A549 (cell line): ENCODE measurements at regions not wholly inside any gene's neighbourhood (a gene's known extent, or its start where the extent isn't known, plus 50 kb on each side); places are given as distances from the start of the nearest gene placed in this dataset.

ENCODE experiments used
- CEBPB ChIP-seq, 2 experiments: fragments of >200 bp in 1 of 2; sonication (Bioruptor Twin) in 1 of 2; formaldehyde crosslinking in 1 of 2; IDR thresholded peaks; 2 replicates each; pipeline ENCODE4 v1.6.1; 2012 to 2016
- CHD2 ChIP-seq: fragments of 150-350 bp; IDR thresholded peaks from 2 replicates; pipeline ENCODE4 v1.6.1; 2014; ENCODE audit warnings: low read length; ENCODE audit not compliant: partially characterized antibody
- EP300 ChIP-seq, 2 experiments: fragments of >200 bp; sonication (Bioruptor Twin); formaldehyde crosslinking; IDR thresholded peaks; 2 replicates in 1 of 2; 3 replicates in 1 of 2; pipeline ENCODE4 v1.6.1; 2016 to 2017
- JUNB ChIP-seq: fragments of >200 bp; sonication (Bioruptor Twin); formaldehyde crosslinking; IDR thresholded peaks from 2 replicates; pipeline ENCODE4 v1.6.1; 2016
- RCOR1 ChIP-seq: fragments of 150-350 bp; IDR thresholded peaks from 2 replicates; pipeline ENCODE4 v1.6.1; 2014; ENCODE audit warnings: antibody characterized with exemption, low read length, low read depth
- TF ChIP-seq, protein P1 (sequence below): fragments of >200 bp; sonication (Bioruptor Twin); formaldehyde crosslinking; IDR thresholded peaks from 3 replicates; pipeline ENCODE4 v1.5.1; 2016
- TF ChIP-seq, protein P2 (sequence below): fragments of 200-600 bp; sonication (generic); IDR thresholded peaks from 2 replicates; pipeline ENCODE4 v1.6.1; 2016; ENCODE audit warnings: antibody characterized with exemption, mild to moderate bottlenecking, moderate library complexity
- TF ChIP-seq, protein P3 (sequence below): fragments of 150-350 bp; IDR thresholded peaks from 2 replicates; pipeline ENCODE4 v1.6.1; 2014; ENCODE audit warnings: low read depth, mild to moderate bottlenecking, low read length

DNA sequence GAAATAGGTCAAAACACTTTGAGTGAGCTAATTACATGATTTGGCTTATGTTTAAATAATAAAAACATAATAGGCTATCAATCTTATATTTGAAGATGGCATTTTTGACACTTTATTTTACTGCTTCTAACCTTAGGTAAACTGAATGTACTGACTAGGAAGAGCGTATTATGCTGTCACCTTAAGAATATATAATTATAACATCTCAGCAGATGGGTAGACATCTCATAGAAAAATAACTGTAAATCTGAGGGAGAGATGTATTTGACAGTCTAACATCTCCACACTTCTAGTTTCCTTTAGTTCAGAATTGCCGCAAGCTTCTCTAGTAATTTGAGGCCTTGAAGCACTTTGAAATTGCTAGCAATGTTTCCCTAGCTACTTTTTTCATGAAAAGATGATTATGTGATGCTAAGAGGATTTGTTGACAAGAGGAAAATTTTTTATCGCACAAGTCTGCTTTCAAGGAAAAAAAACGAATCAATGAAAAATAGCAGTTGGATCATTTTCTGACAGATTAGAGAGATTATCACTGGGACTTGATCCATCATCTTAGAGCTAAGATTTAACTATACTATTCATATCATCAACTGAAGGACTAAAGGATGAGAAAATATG, 238.2 kb upstream of the NAALADL2 start:
- TF ChIP-seq, protein P1, sequence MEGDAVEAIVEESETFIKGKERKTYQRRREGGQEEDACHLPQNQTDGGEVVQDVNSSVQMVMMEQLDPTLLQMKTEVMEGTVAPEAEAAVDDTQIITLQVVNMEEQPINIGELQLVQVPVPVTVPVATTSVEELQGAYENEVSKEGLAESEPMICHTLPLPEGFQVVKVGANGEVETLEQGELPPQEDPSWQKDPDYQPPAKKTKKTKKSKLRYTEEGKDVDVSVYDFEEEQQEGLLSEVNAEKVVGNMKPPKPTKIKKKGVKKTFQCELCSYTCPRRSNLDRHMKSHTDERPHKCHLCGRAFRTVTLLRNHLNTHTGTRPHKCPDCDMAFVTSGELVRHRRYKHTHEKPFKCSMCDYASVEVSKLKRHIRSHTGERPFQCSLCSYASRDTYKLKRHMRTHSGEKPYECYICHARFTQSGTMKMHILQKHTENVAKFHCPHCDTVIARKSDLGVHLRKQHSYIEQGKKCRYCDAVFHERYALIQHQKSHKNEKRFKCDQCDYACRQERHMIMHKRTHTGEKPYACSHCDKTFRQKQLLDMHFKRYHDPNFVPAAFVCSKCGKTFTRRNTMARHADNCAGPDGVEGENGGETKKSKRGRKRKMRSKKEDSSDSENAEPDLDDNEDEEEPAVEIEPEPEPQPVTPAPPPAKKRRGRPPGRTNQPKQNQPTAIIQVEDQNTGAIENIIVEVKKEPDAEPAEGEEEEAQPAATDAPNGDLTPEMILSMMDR: no peak
- no peak for TF ChIP-seq CEBPB (IDR thresholded peaks at IDR 0.05)
- no peak for TF ChIP-seq RCOR1
- TF ChIP-seq CHD2: no peak
- no peak for TF ChIP-seq JUNB
- no peak for TF ChIP-seq EP300 (IDR thresholded peaks at IDR 0.05)
- TF ChIP-seq, protein P2, sequence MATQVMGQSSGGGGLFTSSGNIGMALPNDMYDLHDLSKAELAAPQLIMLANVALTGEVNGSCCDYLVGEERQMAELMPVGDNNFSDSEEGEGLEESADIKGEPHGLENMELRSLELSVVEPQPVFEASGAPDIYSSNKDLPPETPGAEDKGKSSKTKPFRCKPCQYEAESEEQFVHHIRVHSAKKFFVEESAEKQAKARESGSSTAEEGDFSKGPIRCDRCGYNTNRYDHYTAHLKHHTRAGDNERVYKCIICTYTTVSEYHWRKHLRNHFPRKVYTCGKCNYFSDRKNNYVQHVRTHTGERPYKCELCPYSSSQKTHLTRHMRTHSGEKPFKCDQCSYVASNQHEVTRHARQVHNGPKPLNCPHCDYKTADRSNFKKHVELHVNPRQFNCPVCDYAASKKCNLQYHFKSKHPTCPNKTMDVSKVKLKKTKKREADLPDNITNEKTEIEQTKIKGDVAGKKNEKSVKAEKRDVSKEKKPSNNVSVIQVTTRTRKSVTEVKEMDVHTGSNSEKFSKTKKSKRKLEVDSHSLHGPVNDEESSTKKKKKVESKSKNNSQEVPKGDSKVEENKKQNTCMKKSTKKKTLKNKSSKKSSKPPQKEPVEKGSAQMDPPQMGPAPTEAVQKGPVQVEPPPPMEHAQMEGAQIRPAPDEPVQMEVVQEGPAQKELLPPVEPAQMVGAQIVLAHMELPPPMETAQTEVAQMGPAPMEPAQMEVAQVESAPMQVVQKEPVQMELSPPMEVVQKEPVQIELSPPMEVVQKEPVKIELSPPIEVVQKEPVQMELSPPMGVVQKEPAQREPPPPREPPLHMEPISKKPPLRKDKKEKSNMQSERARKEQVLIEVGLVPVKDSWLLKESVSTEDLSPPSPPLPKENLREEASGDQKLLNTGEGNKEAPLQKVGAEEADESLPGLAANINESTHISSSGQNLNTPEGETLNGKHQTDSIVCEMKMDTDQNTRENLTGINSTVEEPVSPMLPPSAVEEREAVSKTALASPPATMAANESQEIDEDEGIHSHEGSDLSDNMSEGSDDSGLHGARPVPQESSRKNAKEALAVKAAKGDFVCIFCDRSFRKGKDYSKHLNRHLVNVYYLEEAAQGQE: no peak
- TF ChIP-seq, protein P3, sequence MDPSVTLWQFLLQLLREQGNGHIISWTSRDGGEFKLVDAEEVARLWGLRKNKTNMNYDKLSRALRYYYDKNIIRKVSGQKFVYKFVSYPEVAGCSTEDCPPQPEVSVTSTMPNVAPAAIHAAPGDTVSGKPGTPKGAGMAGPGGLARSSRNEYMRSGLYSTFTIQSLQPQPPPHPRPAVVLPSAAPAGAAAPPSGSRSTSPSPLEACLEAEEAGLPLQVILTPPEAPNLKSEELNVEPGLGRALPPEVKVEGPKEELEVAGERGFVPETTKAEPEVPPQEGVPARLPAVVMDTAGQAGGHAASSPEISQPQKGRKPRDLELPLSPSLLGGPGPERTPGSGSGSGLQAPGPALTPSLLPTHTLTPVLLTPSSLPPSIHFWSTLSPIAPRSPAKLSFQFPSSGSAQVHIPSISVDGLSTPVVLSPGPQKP: no peak
